Type B pancreatic cell (in vitro differentiated cells): ENCODE measurements at regions not wholly inside any gene's neighbourhood (a gene's known extent, or its start where the extent isn't known, plus 50 kb on each side); places are given as distances from the start of the nearest gene placed in this dataset.
A peak's percentile ranks its signal among the peaks of the same experiment; 100 is the strongest.

Experiments
- DNase-seq: peaks from one replicate; pipeline ENCODE4 v3.0.0; 2021; ENCODE audit warnings: mixed read lengths; ENCODE audit not compliant: unreplicated experiment; ENCODE audit errors: extremely low spot score
- H3K27ac Mint-ChIP-seq: 2 replicates; pipeline ENCODE4 v1.8.0; 2021; ENCODE audit warnings: mild to moderate bottlenecking, mixed read lengths
- H3K27me3 Mint-ChIP-seq: 2 replicates; pipeline ENCODE4 v1.8.0; 2021; ENCODE audit warnings: mixed read lengths
- H3K36me3 Mint-ChIP-seq: 2 replicates; pipeline ENCODE4 v1.8.0; 2021; ENCODE audit warnings: mixed read lengths
- H3K4me1 Mint-ChIP-seq: one replicate; pipeline ENCODE4 v1.8.0; 2021; ENCODE audit warnings: mixed read lengths; ENCODE audit not compliant: unreplicated experiment
- H3K4me3 Mint-ChIP-seq: 2 replicates; pipeline ENCODE4 v1.8.0; 2021; ENCODE audit warnings: mild to moderate bottlenecking, mixed read lengths
- H3K9me3 Mint-ChIP-seq: 2 replicates; pipeline ENCODE4 v1.8.0; 2021; ENCODE audit warnings: mixed read lengths
- CTCF ChIP-seq: fragments of 200-600 bp; sonication (generic); conservative IDR thresholded peaks from 2 replicates; pipeline ENCODE4 v1.5.0; 2021; ENCODE audit warnings: antibody characterized with exemption, mild to moderate bottlenecking

- no peak for DNase-seq
- H3K9me3 Mint-ChIP-seq = no peaks in the 10 kb centered on the region
- H3K36me3 Mint-ChIP-seq = no peaks in the 10 kb centered on the region
- no peaks in the 10 kb centered on the region for H3K4me1 Mint-ChIP-seq
- no peaks in the 10 kb centered on the region for H3K27me3 Mint-ChIP-seq
- H3K4me3 Mint-ChIP-seq = no peak overlapping the region
- TF ChIP-seq CTCF = no peak
- H3K27ac Mint-ChIP-seq = no peak overlapping the region
Observed at GRCh38 chr21:15653710-15654109, 76.1 kb upstream of the USP25 start.

- H3K4me3 Mint-ChIP-seq = no peak overlapping the region
- H3K27ac Mint-ChIP-seq = no peak overlapping the region
- no peaks in the 10 kb centered on the region for H3K4me1 Mint-ChIP-seq
- H3K36me3 Mint-ChIP-seq = no peaks in the 10 kb centered on the region
- H3K27me3 Mint-ChIP-seq = no peaks in the 10 kb centered on the region
- TF ChIP-seq CTCF = no peak
- no peak for DNase-seq
- no peaks in the 10 kb centered on the region for H3K9me3 Mint-ChIP-seq
Observed at GRCh38 chr21:15654171-15654570, 75.6 kb upstream of the USP25 start.

GRCh38 chr21:15659753-15660422 lies 69.9 kb upstream of the USP25 start:
- H3K27me3 Mint-ChIP-seq = no peaks in the 10 kb centered on the region
- H3K27ac Mint-ChIP-seq = peak overlapping the region; percentile 64
- H3K9me3 Mint-ChIP-seq = no peaks in the 10 kb centered on the region
- TF ChIP-seq CTCF = no peak
- H3K4me3 Mint-ChIP-seq = peak overlapping the region; percentile 47
- H3K36me3 Mint-ChIP-seq = no peaks in the 10 kb centered on the region
- no peak for DNase-seq
- peaks cover 20% of the 10 kb centered on the region for H3K4me1 Mint-ChIP-seq

GRCh38 chr21:15660423-15660804 lies 69.4 kb upstream of the USP25 start:
- Mint-ChIP-seq H3K27ac (peak overlapping the region; percentile 64), H3K4me1 (peaks cover 20% of the 10 kb centered on the region), H3K36me3 (no peaks in the 10 kb centered on the region), H3K9me3 (no peaks in the 10 kb centered on the region), H3K4me3 (peak overlapping the region; percentile 34), H3K27me3 (no peaks in the 10 kb centered on the region)
- TF ChIP-seq CTCF = no peak
- no peak for DNase-seq

GRCh38 chr21:15667010-15667409 lies 62.8 kb upstream of the USP25 start:
- no peaks in the 10 kb centered on the region for H3K9me3 Mint-ChIP-seq
- no peak for TF ChIP-seq CTCF
- no peak overlapping the region for H3K4me3 Mint-ChIP-seq
- no peaks in the 10 kb centered on the region for H3K36me3 Mint-ChIP-seq
- H3K4me1 Mint-ChIP-seq = no peaks in the 10 kb centered on the region
- DNase-seq = no peak
- H3K27me3 Mint-ChIP-seq = no peaks in the 10 kb centered on the region
- no peak overlapping the region for H3K27ac Mint-ChIP-seq

GRCh38 chr21:15667819-15668218 lies 62.0 kb upstream of the USP25 start:
- Mint-ChIP-seq H3K27ac (no peak overlapping the region), H3K27me3 (no peaks in the 10 kb centered on the region), H3K36me3 (no peaks in the 10 kb centered on the region), H3K4me1 (no peaks in the 10 kb centered on the region), H3K4me3 (no peak overlapping the region), H3K9me3 (no peaks in the 10 kb centered on the region)
- DNase-seq = no peak
- no peak for TF ChIP-seq CTCF
